Cardiac muscle cell (in vitro differentiated cells and primary cell): ENCODE measurements at regions not wholly inside any gene's neighbourhood (a gene's known extent, or its start where the extent isn't known, plus 50 kb on each side); places are given as distances from the start of the nearest gene placed in this dataset.

Experiments used
- DNase-seq, 2 donors: peaks; one replicate each; pipeline versions ENCODE4 v3.0.0 to v3.0.0-alpha.2; 2010 to 2017; ENCODE audit warnings: low read depth in 1 of 2, low spot score in 1 of 2
- H3K27ac ChIP-seq: fragments of 200-600 bp; sonication (generic); 2 replicates; pipeline ENCODE4 v1.5.1; 2016
- H3K27me3 ChIP-seq: fragments of 200-600 bp; sonication (generic); 2 replicates; pipeline ENCODE4 v1.6.0; 2016; ENCODE audit warnings: control low read depth
- H3K36me3 ChIP-seq: fragments of 200-600 bp; sonication (generic); 2 replicates; pipeline ENCODE4 v1.5.1; 2016; ENCODE audit warnings: control low read depth
- H3K4me1 ChIP-seq: fragments of 200-600 bp; sonication (generic); 2 replicates; pipeline ENCODE4 v1.8.1; 2017; ENCODE audit warnings: low read depth, mild to moderate bottlenecking, mixed run types
- H3K4me3 ChIP-seq: fragments of 200-600 bp; sonication (generic); 2 replicates; pipeline ENCODE4 v1.5.1; 2016; ENCODE audit warnings: mild to moderate bottlenecking
- H3K9me3 ChIP-seq: fragments of 200-600 bp; sonication (generic); 2 replicates; pipeline ENCODE4 v1.5.1; 2017; ENCODE audit warnings: low read depth, mild to moderate bottlenecking, control low read depth
- TF ChIP-seq, protein P1 (sequence below): IDR thresholded peaks from 2 replicates; pipeline ENCODE4 v1.5.1; 2012; ENCODE audit warnings: low read depth, mild to moderate bottlenecking, low read length

GRCh38 chr2:208545403-208546042 is 138.9 kb downstream of the PTH2R start:
- no peak for DNase-seq

DNA sequence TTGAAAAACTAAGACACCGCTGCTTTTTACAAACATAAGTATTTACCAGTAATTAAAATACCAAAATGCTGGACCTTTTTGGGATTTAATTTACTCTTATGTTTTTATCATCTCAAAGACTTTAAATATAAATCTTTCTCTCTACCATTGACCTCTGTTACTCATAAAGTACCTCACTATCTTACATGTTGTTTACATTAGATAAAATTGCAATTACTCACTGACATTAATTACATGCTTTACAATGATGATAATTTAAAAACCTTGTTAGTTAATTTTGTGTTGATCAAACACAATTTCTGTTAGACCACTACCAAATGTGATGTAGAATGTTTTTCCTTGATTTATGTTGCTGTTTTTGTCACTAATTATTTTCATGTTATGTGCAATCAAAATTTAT is 139.5 kb downstream of the PTH2R start:
- Histone ChIP-seq H3K9me3 (no peaks in the 10 kb centered on the region), H3K36me3 (no peaks in the 10 kb centered on the region), H3K27ac (no peak overlapping the region), H3K27me3 (no peaks in the 10 kb centered on the region), H3K4me1 (no peaks in the 10 kb centered on the region), H3K4me3 (no peak overlapping the region)
- TF ChIP-seq, protein P1, sequence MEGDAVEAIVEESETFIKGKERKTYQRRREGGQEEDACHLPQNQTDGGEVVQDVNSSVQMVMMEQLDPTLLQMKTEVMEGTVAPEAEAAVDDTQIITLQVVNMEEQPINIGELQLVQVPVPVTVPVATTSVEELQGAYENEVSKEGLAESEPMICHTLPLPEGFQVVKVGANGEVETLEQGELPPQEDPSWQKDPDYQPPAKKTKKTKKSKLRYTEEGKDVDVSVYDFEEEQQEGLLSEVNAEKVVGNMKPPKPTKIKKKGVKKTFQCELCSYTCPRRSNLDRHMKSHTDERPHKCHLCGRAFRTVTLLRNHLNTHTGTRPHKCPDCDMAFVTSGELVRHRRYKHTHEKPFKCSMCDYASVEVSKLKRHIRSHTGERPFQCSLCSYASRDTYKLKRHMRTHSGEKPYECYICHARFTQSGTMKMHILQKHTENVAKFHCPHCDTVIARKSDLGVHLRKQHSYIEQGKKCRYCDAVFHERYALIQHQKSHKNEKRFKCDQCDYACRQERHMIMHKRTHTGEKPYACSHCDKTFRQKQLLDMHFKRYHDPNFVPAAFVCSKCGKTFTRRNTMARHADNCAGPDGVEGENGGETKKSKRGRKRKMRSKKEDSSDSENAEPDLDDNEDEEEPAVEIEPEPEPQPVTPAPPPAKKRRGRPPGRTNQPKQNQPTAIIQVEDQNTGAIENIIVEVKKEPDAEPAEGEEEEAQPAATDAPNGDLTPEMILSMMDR = no peak
- no peak for DNase-seq

More at GRCh38 chr2:208545403-208546042, 138.9 kb downstream of the PTH2R start:
- TF ChIP-seq, protein P1 = no peak
- Histone ChIP-seq H3K4me1 (no peaks in the 10 kb centered on the region), H3K4me3 (no peak overlapping the region), H3K36me3 (no peaks in the 10 kb centered on the region), H3K27me3 (no peaks in the 10 kb centered on the region), H3K27ac (no peak overlapping the region), H3K9me3 (no peaks in the 10 kb centered on the region)

- TF ChIP-seq, protein P1 = no peak
- no peak overlapping the region for H3K27ac ChIP-seq
- no peak for DNase-seq
- H3K27me3 ChIP-seq = no peaks in the 10 kb centered on the region
- H3K9me3 ChIP-seq = no peaks in the 10 kb centered on the region
- H3K4me3 ChIP-seq = no peak overlapping the region
- H3K4me1 ChIP-seq = no peaks in the 10 kb centered on the region
- no peaks in the 10 kb centered on the region for H3K36me3 ChIP-seq
These were observed 140.5 kb downstream of the PTH2R start for GRCh38 chr2:208546860-208547650.

- Histone ChIP-seq H3K4me3 (no peak overlapping the region), H3K27ac (peak overlapping the region; percentile 3), H3K9me3 (no peaks in the 10 kb centered on the region), H3K27me3 (no peaks in the 10 kb centered on the region), H3K36me3 (no peaks in the 10 kb centered on the region), H3K4me1 (peaks cover 8% of the 10 kb centered on the region)
- TF ChIP-seq, protein P1 = no peak
- no peak for DNase-seq
These were observed 142.1 kb downstream of the PTH2R start for GRCh38 chr2:208548700-208549099.

GRCh38 chr2:208549546-208550158 is 143.1 kb downstream of the PTH2R start:
- H3K4me3 ChIP-seq = no peak overlapping the region
- no peaks in the 10 kb centered on the region for H3K27me3 ChIP-seq
- no peak overlapping the region for H3K27ac ChIP-seq
- no peak for DNase-seq
- TF ChIP-seq, protein P1 = no peak
- no peaks in the 10 kb centered on the region for H3K9me3 ChIP-seq
- no peaks in the 10 kb centered on the region for H3K36me3 ChIP-seq
- H3K4me1 ChIP-seq = peaks cover 9% of the 10 kb centered on the region
